ENCODE measurements at regions not wholly inside any gene's neighbourhood (a gene's known extent, or its start where the extent isn't known, plus 50 kb on each side); places are given as distances from the start of the nearest gene placed in this dataset.

DNA sequence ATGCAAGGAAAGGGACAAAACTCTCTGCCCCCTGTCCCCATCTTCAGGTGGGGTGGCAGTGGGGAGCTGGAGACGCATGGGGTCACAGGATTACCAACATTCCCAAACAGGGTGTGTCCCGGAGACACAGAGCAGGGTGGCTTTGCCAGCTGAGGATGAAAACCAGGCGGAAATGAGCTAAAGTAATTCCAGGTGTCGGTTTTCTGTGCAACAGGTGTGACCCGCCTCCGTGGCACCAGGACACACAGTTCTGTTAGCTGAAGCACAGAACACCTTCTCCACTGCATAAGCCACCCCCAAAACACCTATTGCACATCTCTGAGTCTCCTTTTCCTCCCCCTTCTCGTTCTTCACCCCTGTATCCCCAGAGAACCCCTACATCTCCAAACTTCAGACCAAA is 122.7 kb upstream of the GLI2 start:
- 5% methylated on average over 7 of the region's 7 CpGs for WGBS (ENCODE audit: insufficient coverage, insufficient replicate concordance, low lambda C conversion rate, missing lambda C conversion rate)
- Histone ChIP-seq H3K36me3 (ENCODE audit: control insufficient read depth in 2 of 2, insufficient read depth in 2 of 2, low read length in 1 of 2) (no peaks in the 10 kb centered on the region), H3K9ac (ENCODE audit: control insufficient read depth, insufficient read depth, low read length) (no peak overlapping the region), H3K27me3 (replicated peaks in 1 of 2; ENCODE audit: control insufficient read depth in 2 of 2, insufficient read depth in 2 of 2, low read length in 1 of 2) (peaks cover 3 to 8% of the 10 kb centered on the region in 2 experiments; a peak in 3 of 4 replicates), H3K79me2 (ENCODE audit: control insufficient read depth, insufficient read depth, low read length) (no peaks in the 10 kb centered on the region), H3K4me2 (ENCODE audit: control insufficient read depth, insufficient read depth) (no peak overlapping the region), H3K4me3 (no peak overlapping the region), H4K20me1 (ENCODE audit: control insufficient read depth, insufficient read depth) (no peaks in the 10 kb centered on the region), H3K9me3 (replicated peaks; ENCODE audit: control insufficient read depth, insufficient read depth, low read length) (no peaks in the 10 kb centered on the region), H3K4me1 (ENCODE audit: control insufficient read depth, insufficient read depth, low read length) (no peaks in the 10 kb centered on the region), H3K27ac (ENCODE audit: control insufficient read depth, insufficient read depth) (no peak overlapping the region), H2AFZ (ENCODE audit: control insufficient read depth, low read depth, low read length) (no peak overlapping the region)
- ChIA-PET SMC1A (ENCODE audit: uncharacterized antibody, unreplicated experiment) (no interaction called here), RAD21 (ENCODE audit: unreplicated experiment) (no interaction called here), CTCF (no interaction called here), POLR2A (no interaction called here)
- DNase-seq (ENCODE audit: low read depth, low spot score) (no peak), FAIRE-seq (no peak), ATAC-seq (no peak)
- in situ Hi-C loops (cut with MboI), result no loop called here
- intact Hi-C loops (cut with micrococcal nuclease; ENCODE audit: unreplicated experiment), result no loop called here
- no TSS peak for BruUV-seq (replicated peaks)
- TF ChIP-seq KLF5 (IDR thresholded peaks at IDR 0.05; ENCODE audit: partially characterized antibody) (no peak), YY1 (IDR thresholded peaks at IDR 0.05; ENCODE audit: low read depth, low read length) (no peak), E2F8 (IDR thresholded peaks at IDR 0.05; ENCODE audit: low read depth, partially characterized antibody) (no peak), SMAD1 (IDR thresholded peaks at IDR 0.05; ENCODE audit: low read depth, partially characterized antibody) (no peak), ZNF687 (IDR thresholded peaks at IDR 0.05) (no peak), HCFC1 (IDR thresholded peaks at IDR 0.05; ENCODE audit: low read length) (no peak), ZBTB4 (CRISPR knock-in tag; IDR thresholded peaks at IDR 0.05) (no peak), SUPT20H (IDR thresholded peaks at IDR 0.05; ENCODE audit: borderline replicate concordance, control insufficient read depth, low read depth, low read length) (no peak), MXI1 (IDR thresholded peaks at IDR 0.05; ENCODE audit: low read depth, low read length) (no peak)
- TF ChIP-seq, protein P1, sequence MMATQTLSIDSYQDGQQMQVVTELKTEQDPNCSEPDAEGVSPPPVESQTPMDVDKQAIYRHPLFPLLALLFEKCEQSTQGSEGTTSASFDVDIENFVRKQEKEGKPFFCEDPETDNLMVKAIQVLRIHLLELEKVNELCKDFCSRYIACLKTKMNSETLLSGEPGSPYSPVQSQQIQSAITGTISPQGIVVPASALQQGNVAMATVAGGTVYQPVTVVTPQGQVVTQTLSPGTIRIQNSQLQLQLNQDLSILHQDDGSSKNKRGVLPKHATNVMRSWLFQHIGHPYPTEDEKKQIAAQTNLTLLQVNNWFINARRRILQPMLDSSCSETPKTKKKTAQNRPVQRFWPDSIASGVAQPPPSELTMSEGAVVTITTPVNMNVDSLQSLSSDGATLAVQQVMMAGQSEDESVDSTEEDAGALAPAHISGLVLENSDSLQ (IDR thresholded peaks at IDR 0.05), result no peak
- TF ChIP-seq, protein P2, sequence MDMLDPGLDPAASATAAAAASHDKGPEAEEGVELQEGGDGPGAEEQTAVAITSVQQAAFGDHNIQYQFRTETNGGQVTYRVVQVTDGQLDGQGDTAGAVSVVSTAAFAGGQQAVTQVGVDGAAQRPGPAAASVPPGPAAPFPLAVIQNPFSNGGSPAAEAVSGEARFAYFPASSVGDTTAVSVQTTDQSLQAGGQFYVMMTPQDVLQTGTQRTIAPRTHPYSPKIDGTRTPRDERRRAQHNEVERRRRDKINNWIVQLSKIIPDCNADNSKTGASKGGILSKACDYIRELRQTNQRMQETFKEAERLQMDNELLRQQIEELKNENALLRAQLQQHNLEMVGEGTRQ (IDR thresholded peaks at IDR 0.05; ENCODE audit: borderline replicate concordance, low read depth, low read length), result no peak
- TF ChIP-seq, protein P3, sequence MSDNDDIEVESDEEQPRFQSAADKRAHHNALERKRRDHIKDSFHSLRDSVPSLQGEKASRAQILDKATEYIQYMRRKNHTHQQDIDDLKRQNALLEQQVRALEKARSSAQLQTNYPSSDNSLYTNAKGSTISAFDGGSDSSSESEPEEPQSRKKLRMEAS (IDR thresholded peaks at IDR 0.05; ENCODE audit: low read depth, low read length), result no peak

Measured in GM12878 (cell line).